ENCODE measurements at regions not wholly inside any gene's neighbourhood (a gene's known extent, or its start where the extent isn't known, plus 50 kb on each side); places are given as distances from the start of the nearest gene placed in this dataset.

DNA sequence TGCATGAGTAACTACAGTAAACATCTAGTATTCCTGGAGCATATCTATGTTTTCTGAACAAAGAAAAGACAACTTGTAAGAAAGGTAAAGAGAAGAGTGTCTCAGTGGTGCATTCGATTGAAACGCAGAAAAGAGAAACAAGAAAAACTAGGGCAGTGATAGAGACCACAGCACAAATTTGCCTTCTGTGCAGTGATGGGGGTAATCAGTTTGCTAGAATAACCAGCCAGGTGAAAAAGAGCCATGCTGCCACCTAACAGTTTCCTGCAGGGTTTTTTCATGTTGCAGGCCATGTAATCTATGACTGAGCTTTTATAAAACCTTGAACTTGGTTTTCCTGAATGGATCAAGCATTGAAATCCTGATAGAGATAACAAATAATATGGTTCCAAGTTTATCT is 198.4 kb upstream of the MEF2C start:
- Histone ChIP-seq H3K9me3 (ENCODE audit: control insufficient read depth, insufficient read depth, low read depth, low read length) (no peaks in the 10 kb centered on the region), H3K4me1 (ENCODE audit: control insufficient read depth, insufficient read depth, low read length) (no peaks in the 10 kb centered on the region), H3K27me3 (ENCODE audit: control insufficient read depth, insufficient read depth, low read length) (no peaks in the 10 kb centered on the region), H3K27ac (ENCODE audit: low read length) (no peak overlapping the region), H3K36me3 (ENCODE audit: control insufficient read depth, insufficient read depth, low read length) (no peaks in the 10 kb centered on the region), H3K4me3 (ENCODE audit: low read depth in 2 of 2, low read length in 2 of 2) (no peak overlapping the region)
- BruUV-seq (replicated peaks) = no TSS peak
- DNase-seq (ENCODE audit: low read depth, low spot score) = no peak
- ATAC-seq = no peak
- intact Hi-C loops (cut with micrococcal nuclease; ENCODE audit: unreplicated experiment) = no loop called here
- POLR2A ChIA-PET = no interaction called here
- CTCF ChIA-PET = no interaction called here
- TF ChIP-seq TCF7L2 (IDR thresholded peaks at IDR 0.05; ENCODE audit: low read depth, low read length) (no peak), SIN3A (IDR thresholded peaks at IDR 0.05; ENCODE audit: borderline replicate concordance, insufficient read depth, low read depth, low read length) (no peak), POLR2AphosphoS5 (IDR thresholded peaks at IDR 0.05; ENCODE audit: low read depth, low read length) (no peak)
- TF ChIP-seq, protein P1, sequence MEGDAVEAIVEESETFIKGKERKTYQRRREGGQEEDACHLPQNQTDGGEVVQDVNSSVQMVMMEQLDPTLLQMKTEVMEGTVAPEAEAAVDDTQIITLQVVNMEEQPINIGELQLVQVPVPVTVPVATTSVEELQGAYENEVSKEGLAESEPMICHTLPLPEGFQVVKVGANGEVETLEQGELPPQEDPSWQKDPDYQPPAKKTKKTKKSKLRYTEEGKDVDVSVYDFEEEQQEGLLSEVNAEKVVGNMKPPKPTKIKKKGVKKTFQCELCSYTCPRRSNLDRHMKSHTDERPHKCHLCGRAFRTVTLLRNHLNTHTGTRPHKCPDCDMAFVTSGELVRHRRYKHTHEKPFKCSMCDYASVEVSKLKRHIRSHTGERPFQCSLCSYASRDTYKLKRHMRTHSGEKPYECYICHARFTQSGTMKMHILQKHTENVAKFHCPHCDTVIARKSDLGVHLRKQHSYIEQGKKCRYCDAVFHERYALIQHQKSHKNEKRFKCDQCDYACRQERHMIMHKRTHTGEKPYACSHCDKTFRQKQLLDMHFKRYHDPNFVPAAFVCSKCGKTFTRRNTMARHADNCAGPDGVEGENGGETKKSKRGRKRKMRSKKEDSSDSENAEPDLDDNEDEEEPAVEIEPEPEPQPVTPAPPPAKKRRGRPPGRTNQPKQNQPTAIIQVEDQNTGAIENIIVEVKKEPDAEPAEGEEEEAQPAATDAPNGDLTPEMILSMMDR (IDR thresholded peaks at IDR 0.05) = no peak
- TF ChIP-seq, protein P2, sequence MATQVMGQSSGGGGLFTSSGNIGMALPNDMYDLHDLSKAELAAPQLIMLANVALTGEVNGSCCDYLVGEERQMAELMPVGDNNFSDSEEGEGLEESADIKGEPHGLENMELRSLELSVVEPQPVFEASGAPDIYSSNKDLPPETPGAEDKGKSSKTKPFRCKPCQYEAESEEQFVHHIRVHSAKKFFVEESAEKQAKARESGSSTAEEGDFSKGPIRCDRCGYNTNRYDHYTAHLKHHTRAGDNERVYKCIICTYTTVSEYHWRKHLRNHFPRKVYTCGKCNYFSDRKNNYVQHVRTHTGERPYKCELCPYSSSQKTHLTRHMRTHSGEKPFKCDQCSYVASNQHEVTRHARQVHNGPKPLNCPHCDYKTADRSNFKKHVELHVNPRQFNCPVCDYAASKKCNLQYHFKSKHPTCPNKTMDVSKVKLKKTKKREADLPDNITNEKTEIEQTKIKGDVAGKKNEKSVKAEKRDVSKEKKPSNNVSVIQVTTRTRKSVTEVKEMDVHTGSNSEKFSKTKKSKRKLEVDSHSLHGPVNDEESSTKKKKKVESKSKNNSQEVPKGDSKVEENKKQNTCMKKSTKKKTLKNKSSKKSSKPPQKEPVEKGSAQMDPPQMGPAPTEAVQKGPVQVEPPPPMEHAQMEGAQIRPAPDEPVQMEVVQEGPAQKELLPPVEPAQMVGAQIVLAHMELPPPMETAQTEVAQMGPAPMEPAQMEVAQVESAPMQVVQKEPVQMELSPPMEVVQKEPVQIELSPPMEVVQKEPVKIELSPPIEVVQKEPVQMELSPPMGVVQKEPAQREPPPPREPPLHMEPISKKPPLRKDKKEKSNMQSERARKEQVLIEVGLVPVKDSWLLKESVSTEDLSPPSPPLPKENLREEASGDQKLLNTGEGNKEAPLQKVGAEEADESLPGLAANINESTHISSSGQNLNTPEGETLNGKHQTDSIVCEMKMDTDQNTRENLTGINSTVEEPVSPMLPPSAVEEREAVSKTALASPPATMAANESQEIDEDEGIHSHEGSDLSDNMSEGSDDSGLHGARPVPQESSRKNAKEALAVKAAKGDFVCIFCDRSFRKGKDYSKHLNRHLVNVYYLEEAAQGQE (IDR thresholded peaks at IDR 0.05; ENCODE audit: insufficient read depth in 1 of 2, low read depth in 2 of 2, low read length in 1 of 2) = no peak
- in situ Hi-C loops (cut with HindIII; ENCODE audit: low pct_unique_long_range_greater_than_20kb, low sequenced_read_pairs) = no loop called here

DNA sequence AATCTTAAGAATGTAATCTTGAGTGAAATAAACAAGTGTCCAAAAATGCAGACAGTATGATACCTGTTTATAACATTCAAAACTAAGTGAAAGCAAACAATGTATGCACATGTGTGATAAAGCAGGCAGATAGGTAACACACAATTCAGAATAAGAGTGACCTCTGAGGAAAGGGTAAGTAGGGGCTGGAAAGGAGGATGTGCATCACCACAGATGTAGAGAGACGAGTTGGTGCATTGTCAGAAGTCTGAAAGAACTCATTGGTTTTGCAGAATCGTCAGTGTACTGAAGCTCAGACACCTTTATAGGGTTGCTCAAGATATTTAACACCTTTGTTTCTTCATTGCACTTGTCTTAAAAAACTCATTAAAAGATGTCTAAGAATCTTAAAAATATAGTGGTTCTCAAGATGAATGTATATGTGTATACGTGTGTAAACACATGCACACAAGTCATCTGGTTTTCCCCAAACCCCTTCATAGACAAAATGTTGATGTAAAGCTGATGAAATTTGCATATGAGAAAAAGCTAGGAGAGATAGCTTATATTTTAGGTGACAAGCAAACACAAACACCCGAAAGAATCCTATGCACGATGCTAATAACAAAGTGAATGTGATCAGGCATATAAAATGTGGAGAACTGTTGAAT is 197.6 kb upstream of the MEF2C start:
- ATAC-seq = no peak
- no TSS peak for BruUV-seq (replicated peaks)

More for the DNA sequence above, 197.6 kb upstream of the MEF2C start:
- intact Hi-C loops (cut with micrococcal nuclease; ENCODE audit: unreplicated experiment) = no loop called here
- CTCF ChIA-PET = no interaction called here
- Histone ChIP-seq H3K4me3 (ENCODE audit: low read depth in 2 of 2, low read length in 2 of 2) (no peak overlapping the region), H3K9me3 (ENCODE audit: control insufficient read depth, insufficient read depth, low read depth, low read length) (no peaks in the 10 kb centered on the region), H3K27me3 (ENCODE audit: control insufficient read depth, insufficient read depth, low read length) (no peaks in the 10 kb centered on the region), H3K27ac (ENCODE audit: low read length) (no peak overlapping the region), H3K36me3 (ENCODE audit: control insufficient read depth, insufficient read depth, low read length) (no peaks in the 10 kb centered on the region), H3K4me1 (ENCODE audit: control insufficient read depth, insufficient read depth, low read length) (no peaks in the 10 kb centered on the region)
- POLR2A ChIA-PET = no interaction called here
- no peak for DNase-seq (ENCODE audit: low read depth, low spot score)
- TF ChIP-seq SIN3A (IDR thresholded peaks at IDR 0.05; ENCODE audit: borderline replicate concordance, insufficient read depth, low read depth, low read length) (no peak), POLR2AphosphoS5 (IDR thresholded peaks at IDR 0.05; ENCODE audit: low read depth, low read length) (no peak), TCF7L2 (IDR thresholded peaks at IDR 0.05; ENCODE audit: low read depth, low read length) (no peak)
- TF ChIP-seq, protein P1 (IDR thresholded peaks at IDR 0.05) = no peak
- TF ChIP-seq, protein P2 (IDR thresholded peaks at IDR 0.05; ENCODE audit: insufficient read depth in 1 of 2, low read depth in 2 of 2, low read length in 1 of 2) = no peak
- in situ Hi-C loops (cut with HindIII; ENCODE audit: low pct_unique_long_range_greater_than_20kb, low sequenced_read_pairs) = no loop called here
